Type B pancreatic cell (in vitro differentiated cells): ENCODE measurements at regions not wholly inside any gene's neighbourhood (a gene's known extent, or its start where the extent isn't known, plus 50 kb on each side); places are given as distances from the start of the nearest gene placed in this dataset.

Experiments
- DNase-seq: peaks from one replicate; pipeline ENCODE4 v3.0.0; 2021; ENCODE audit warnings: mixed read lengths; ENCODE audit not compliant: unreplicated experiment; ENCODE audit errors: extremely low spot score
- H3K27ac Mint-ChIP-seq: 2 replicates; pipeline ENCODE4 v1.8.0; 2021; ENCODE audit warnings: mild to moderate bottlenecking, mixed read lengths
- H3K27me3 Mint-ChIP-seq: 2 replicates; pipeline ENCODE4 v1.8.0; 2021; ENCODE audit warnings: mixed read lengths
- H3K36me3 Mint-ChIP-seq: 2 replicates; pipeline ENCODE4 v1.8.0; 2021; ENCODE audit warnings: mixed read lengths
- H3K4me1 Mint-ChIP-seq: one replicate; pipeline ENCODE4 v1.8.0; 2021; ENCODE audit warnings: mixed read lengths; ENCODE audit not compliant: unreplicated experiment
- H3K4me3 Mint-ChIP-seq: 2 replicates; pipeline ENCODE4 v1.8.0; 2021; ENCODE audit warnings: mild to moderate bottlenecking, mixed read lengths
- H3K9me3 Mint-ChIP-seq: 2 replicates; pipeline ENCODE4 v1.8.0; 2021; ENCODE audit warnings: mixed read lengths
- TF ChIP-seq, protein P1 (sequence below): fragments of 200-600 bp; sonication (generic); conservative IDR thresholded peaks from 2 replicates; pipeline ENCODE4 v1.5.0; 2021; ENCODE audit warnings: antibody characterized with exemption, mild to moderate bottlenecking

DNA sequence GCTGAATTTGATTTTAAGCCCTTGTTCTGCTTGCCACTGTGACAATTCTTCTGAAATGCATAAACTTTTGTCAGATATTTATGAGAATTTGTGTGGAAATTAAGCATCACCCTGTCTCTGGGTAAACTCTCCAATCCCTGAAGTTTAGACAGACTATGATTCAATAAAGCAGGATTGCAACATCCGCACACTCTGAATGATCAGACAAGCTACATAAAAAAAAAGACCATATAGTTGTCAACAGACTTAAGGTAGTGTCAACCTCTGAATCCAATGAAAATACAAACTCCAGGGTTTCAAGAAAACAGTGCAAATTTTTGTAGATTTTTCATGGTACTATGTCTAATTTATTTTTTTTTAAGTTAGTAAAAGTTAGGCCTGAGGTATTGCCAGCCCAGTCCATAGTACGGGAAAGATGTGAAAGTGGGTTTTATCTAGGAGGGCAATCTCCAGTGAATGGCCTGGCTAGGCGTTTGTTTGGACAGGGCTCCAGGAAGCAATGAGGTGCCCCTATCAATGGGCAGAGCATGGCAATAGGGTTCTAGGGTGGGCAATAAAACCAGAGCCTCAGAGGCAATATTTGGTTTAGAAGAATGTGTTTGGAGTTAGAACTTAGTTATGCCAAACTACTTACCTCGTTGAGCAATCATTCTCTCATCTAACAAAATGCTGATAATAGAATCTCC, 762.6 kb upstream of the SEMA6A start:
- no peaks in the 10 kb centered on the region for H3K9me3 Mint-ChIP-seq
- H3K36me3 Mint-ChIP-seq = no peaks in the 10 kb centered on the region
- H3K27ac Mint-ChIP-seq = no peak overlapping the region
- no peak overlapping the region for H3K4me3 Mint-ChIP-seq
- TF ChIP-seq, protein P1, sequence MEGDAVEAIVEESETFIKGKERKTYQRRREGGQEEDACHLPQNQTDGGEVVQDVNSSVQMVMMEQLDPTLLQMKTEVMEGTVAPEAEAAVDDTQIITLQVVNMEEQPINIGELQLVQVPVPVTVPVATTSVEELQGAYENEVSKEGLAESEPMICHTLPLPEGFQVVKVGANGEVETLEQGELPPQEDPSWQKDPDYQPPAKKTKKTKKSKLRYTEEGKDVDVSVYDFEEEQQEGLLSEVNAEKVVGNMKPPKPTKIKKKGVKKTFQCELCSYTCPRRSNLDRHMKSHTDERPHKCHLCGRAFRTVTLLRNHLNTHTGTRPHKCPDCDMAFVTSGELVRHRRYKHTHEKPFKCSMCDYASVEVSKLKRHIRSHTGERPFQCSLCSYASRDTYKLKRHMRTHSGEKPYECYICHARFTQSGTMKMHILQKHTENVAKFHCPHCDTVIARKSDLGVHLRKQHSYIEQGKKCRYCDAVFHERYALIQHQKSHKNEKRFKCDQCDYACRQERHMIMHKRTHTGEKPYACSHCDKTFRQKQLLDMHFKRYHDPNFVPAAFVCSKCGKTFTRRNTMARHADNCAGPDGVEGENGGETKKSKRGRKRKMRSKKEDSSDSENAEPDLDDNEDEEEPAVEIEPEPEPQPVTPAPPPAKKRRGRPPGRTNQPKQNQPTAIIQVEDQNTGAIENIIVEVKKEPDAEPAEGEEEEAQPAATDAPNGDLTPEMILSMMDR = no peak
- no peak for DNase-seq
- no peaks in the 10 kb centered on the region for H3K27me3 Mint-ChIP-seq
- H3K4me1 Mint-ChIP-seq = no peaks in the 10 kb centered on the region

DNA sequence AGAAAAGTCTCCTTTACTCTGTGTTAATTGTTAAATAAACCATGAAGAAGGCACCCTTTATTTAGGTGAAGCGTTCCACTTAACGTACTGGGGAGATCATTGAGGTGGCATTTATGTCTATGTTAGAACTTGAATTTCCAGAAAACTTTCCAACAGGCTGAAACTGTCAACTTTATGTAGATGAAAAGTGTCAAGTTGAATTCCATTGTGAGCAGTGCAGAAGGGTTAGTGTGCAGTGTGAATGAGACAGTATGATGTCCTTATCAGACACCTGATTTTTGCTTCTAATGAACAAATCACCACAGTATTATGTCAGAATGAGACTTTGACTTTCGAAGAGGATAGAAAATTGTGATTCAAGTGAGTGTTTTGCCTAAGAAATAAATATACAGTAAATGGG, 761.6 kb upstream of the SEMA6A start:
- DNase-seq = no peak
- Mint-ChIP-seq H3K4me1 (no peaks in the 10 kb centered on the region), H3K36me3 (no peaks in the 10 kb centered on the region), H3K4me3 (no peak overlapping the region), H3K27ac (no peak overlapping the region), H3K27me3 (no peaks in the 10 kb centered on the region), H3K9me3 (no peaks in the 10 kb centered on the region)
- TF ChIP-seq, protein P1 = no peak

DNA sequence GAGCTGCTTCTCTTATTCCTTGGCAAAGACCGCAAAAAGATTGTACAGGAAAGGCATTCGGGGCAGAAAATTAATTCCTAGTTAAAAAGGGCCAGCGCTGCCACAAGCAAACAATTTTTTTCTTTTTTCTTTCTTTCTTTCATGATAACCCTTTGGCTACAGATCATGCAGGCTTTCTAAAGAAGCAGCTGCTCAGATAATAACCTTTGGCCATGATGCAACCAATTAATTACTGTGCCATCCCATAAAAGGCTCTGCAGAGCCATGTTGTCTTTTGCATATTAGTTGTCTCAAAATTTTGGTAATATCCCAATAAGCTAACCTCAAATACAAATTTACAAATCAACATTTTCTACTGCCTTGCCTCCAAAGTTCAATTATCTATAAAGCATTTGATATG, 758.4 kb upstream of the SEMA6A start:
- H3K27me3 Mint-ChIP-seq = no peaks in the 10 kb centered on the region
- H3K9me3 Mint-ChIP-seq = no peaks in the 10 kb centered on the region
- no peaks in the 10 kb centered on the region for H3K4me1 Mint-ChIP-seq
- no peak for DNase-seq
- no peak overlapping the region for H3K27ac Mint-ChIP-seq
- no peaks in the 10 kb centered on the region for H3K36me3 Mint-ChIP-seq
- no peak overlapping the region for H3K4me3 Mint-ChIP-seq
- TF ChIP-seq, protein P1 = no peak

DNA sequence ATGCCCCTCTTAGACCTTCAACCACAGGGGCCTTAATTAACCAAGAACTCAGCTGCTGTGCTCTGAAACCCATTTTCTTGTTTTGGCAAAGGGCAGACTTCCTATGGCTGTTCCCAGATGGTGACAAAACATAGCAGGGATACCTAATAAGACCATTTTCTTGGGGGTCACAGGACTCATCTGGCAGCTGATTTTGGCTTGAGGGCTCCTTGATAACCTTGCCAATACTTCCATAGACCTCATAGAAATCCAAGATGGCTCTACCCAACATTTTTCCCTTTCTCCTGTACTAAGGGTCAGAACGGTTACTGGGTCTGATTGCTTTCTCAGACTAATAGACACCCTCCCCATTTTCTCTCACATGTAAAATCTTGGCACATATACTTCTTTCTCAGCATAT, 757.7 kb upstream of the SEMA6A start:
- no peaks in the 10 kb centered on the region for H3K27me3 Mint-ChIP-seq
- no peak for DNase-seq
- H3K4me3 Mint-ChIP-seq = no peak overlapping the region
- no peaks in the 10 kb centered on the region for H3K9me3 Mint-ChIP-seq
- H3K4me1 Mint-ChIP-seq = no peaks in the 10 kb centered on the region
- TF ChIP-seq, protein P1 = no peak
- H3K36me3 Mint-ChIP-seq = no peaks in the 10 kb centered on the region
- H3K27ac Mint-ChIP-seq = no peak overlapping the region

DNA sequence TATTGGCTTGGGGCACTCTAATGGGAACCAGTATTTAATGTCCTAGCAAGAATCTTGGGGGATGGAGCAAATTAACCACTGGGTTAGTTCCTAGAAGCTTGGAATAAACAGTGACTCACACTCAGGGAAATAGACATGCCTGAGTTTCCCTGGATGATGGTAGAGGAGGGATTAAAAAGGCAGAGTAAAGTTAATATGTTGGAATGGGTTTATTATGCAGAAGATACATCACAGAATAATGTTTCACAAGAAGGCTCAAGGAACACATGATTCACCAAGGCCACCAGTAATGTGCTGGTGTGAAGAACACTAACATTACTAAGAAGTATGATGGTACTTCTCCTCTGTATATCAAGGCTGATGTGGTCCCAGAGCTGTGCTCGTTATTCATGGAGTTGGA, 752.9 kb upstream of the SEMA6A start:
- Mint-ChIP-seq H3K27me3 (no peaks in the 10 kb centered on the region), H3K36me3 (no peaks in the 10 kb centered on the region), H3K4me1 (no peaks in the 10 kb centered on the region), H3K9me3 (peaks cover 13% of the 10 kb centered on the region), H3K27ac (no peak overlapping the region), H3K4me3 (no peak overlapping the region)
- TF ChIP-seq, protein P1 = no peak
- no peak for DNase-seq

DNA sequence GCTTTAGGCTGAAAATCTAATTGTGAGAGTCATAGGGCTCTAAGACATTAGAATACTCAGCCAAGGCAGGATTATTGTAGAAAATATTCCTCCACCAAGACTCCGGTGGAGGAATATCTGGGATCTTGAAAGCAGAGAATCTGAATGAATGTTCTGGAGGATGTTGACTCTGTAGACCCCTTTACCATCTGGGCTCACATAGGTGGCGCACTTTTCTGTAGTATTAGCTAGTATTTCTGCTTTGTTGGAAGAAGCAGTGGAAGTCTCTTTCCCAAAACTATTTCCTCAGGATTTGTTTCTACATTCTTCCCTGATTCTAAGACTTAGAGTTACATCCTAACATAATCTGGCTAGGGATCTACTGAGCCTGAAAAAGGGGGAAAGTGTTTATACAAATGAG, 752.4 kb upstream of the SEMA6A start:
- no peaks in the 10 kb centered on the region for H3K36me3 Mint-ChIP-seq
- H3K27ac Mint-ChIP-seq = no peak overlapping the region
- H3K27me3 Mint-ChIP-seq = no peaks in the 10 kb centered on the region
- H3K4me3 Mint-ChIP-seq = no peak overlapping the region
- H3K9me3 Mint-ChIP-seq = peaks cover 13% of the 10 kb centered on the region
- TF ChIP-seq, protein P1 = no peak
- DNase-seq = no peak
- no peaks in the 10 kb centered on the region for H3K4me1 Mint-ChIP-seq
